NCI-H82 (cell line): ENCODE measurements at regions not wholly inside any gene's neighbourhood (a gene's known extent, or its start where the extent isn't known, plus 50 kb on each side); places are given as distances from the start of the nearest gene placed in this dataset.
"Not testable (repeated sequence)": the region's sequence is repeated elsewhere in the genome, so short reads cannot be mapped to it uniquely, and the experiment has no call there.

ENCODE experiments used
- DNase-seq: peaks from one replicate; lab custom pipeline; 2025; lab: John Stamatoyannopoulos, UW

- DNase-seq, result peak; percentile 24
Observed at GRCh38 chr18:34352385-34353163, 127.9 kb upstream of the NOL4 start.

- no peak for DNase-seq
Observed at GRCh38 chr18:34354351-34354750, 129.6 kb upstream of the NOL4 start.

- no peak for DNase-seq
Observed at GRCh38 chr18:34357944-34358580, 133.3 kb upstream of the NOL4 start.

GRCh38 chr18:34358923-34359322 lies 134.2 kb upstream of the NOL4 start:
- no peak for DNase-seq

GRCh38 chr18:34364699-34365098 lies 140.0 kb upstream of the NOL4 start:
- DNase-seq, result no peak

DNA sequence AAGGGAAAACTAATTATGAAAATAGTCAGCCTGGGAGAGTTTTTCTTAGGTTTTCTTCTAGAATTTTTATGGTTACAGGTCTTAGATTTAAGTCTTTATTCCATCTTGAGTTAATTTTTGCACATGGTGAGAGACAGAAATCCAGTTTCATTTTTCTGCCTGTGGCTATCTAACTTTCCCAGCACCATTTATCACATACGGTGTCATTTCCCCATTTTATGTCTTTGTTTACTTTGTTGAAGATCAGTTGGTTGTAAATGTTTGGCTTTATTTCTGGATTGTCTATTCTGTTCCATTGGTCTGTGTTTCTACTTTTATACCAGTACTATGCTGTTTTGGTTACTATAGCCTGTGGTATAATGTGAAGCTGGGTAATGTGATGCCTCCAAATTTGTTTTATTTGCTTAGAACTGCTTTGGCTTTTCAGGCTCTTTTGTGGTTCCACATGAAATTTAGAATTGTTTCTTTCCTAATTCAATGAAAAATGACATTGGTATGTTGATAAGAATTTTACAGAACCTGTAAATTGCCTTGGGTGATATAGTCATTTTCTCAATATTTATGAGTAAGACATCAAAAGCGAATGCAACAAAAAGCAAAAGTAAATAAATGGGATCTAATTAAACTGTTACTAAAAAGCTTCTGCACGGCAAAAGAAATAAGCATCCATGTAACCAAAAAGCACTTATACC lies 146.1 kb upstream of the NOL4 start:
- DNase-seq, result no peak

DNA sequence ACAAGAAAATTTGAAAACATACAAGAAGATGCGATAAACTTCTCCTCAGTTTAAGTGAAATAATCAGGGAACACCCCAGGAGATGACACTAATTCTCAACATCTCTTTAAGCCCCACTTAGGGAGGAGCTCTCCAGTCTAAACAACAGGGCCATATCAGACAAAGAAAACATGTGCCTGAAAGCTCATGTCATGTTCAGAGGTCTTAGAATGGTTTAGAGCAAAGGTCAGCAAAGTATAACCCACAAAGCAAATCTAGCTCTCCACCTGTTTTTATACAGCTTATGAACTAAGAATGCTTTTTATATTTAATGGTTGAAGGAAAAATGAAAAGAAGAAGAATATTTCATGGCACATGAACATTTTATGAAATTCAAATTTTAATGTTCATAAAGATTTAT lies 155.6 kb upstream of the NOL4 start:
- DNase-seq, result no peak

GRCh38 chr18:34385311-34385710 lies 160.6 kb upstream of the NOL4 start:
- no peak for DNase-seq

DNA sequence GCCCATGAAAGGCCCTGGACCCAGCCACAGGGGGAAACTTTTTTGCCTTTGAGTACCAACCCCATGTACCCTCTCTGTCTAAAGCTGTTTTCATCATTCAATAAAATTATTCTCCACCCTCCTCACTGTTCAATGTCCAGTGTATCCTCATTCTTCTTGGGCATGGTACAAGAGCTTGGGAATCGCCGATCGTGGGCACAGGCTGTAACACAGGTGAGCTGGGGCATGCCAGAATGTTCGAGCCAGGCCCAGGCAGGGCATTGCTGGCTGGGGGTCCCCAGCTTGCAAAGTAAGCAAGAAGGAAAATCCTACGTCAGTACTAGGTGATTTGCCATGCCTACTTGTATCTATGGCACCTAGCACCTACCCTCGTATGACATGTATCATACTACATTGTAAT lies 162.1 kb upstream of the NOL4 start:
- DNase-seq, result no peak

- no peak for DNase-seq
Observed at GRCh38 chr18:34397286-34397896, 172.7 kb upstream of the NOL4 start.

- DNase-seq, result no peak
Observed at GRCh38 chr18:34399892-34400291, 175.2 kb upstream of the NOL4 start.

DNA sequence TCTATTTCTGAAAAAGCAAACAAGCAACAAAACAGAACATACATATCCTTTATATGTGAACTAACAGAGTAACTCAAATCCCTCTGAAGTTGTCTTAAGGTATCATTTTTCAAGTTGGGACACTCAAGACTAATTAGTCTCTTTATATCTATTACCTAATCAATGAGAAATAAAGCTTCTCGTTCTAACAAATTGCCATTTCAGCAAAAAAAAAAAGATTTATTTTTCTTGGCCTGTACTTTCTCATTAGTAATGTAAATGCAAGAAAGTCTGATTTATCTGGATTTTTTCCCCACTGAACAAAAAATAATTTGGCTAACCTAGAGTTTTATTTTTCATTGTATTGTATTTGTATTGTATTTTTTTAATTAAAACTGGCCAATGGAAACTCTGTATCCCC lies 176.1 kb upstream of the NOL4 start:
- no peak for DNase-seq

- no peak for DNase-seq
Observed at GRCh38 chr18:34401775-34402174, 177.1 kb upstream of the NOL4 start.

DNA sequence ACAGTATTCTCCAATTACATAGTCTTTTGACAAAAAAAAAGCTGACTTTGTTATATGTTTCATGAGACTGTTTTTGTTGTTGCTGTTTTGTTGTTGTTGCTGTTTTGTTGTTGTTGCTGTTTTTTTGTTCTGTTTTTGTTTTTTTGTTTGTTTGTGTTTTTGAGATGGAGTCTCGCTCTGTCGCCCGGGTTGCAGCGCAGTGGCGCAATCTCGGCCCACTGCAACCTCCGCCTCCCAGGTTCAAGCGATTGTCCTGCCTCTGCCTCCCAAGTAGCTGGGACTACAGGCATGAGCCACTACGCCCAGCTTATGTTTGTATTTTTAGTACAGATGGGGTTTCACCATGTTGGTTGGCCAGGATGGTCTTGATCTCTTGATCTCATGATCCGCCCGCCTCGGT lies 182.8 kb upstream of the NOL4 start:
- DNase-seq, result not testable (repeated sequence)

GRCh38 chr18:34411952-34412351 lies 187.2 kb upstream of the NOL4 start:
- DNase-seq, result no peak

GRCh38 chr18:34431042-34431441 lies 206.3 kb upstream of the NOL4 start:
- DNase-seq, result no peak

DNA sequence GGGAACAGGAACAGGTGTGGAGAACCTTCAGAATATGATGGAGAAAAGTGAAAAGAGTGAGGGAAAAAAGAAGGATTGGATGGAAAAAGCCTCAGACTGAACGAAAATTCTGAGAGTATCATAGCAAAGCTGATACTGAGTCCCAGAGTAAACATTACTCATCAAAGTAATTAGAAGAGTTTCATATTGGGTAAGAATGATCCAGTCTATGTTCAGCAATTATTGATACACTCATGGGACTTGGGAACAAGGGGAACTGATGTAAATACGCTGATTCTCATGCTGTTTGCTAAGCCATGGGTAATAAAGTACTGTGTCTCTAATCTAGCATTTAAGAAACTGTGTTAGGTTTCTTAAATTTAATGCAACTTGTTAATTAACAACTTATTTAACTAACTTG lies 219.9 kb upstream of the NOL4 start:
- DNase-seq, result no peak

GRCh38 chr18:34448662-34449061 lies 223.9 kb upstream of the NOL4 start:
- DNase-seq, result no peak

- no peak for DNase-seq
Observed at GRCh38 chr18:34457761-34458160, 233.0 kb upstream of the NOL4 start.

GRCh38 chr18:34458410-34458977 lies 233.8 kb upstream of the NOL4 start:
- DNase-seq, result no peak

GRCh38 chr18:34461266-34461665 lies 236.6 kb upstream of the NOL4 start:
- peak; percentile 7 for DNase-seq

DNA sequence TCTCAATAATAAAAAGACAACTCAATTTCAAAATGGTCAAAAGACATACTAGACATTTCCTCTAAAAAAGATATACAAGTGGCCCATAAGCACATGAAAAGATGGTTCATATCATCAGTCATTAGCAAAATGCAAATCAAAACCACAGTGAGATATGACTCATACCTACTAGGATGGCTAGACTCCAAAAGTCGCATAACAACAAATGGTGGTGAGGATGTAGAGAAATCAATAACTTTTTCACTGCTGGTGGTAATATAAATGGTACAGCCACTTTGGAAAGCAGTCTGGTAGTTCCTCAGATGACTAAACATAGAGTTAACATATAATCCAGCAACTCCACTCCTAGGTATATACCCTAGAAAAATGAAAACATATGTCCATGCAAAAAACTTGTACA lies 242.3 kb upstream of the NOL4 start:
- no peak for DNase-seq
